PFSK-1 (cell line): ENCODE measurements at regions not wholly inside any gene's neighbourhood (a gene's known extent, or its start where the extent isn't known, plus 50 kb on each side); places are given as distances from the start of the nearest gene placed in this dataset.

ENCODE experiments used
- FOXP2 ChIP-seq: optimal IDR thresholded peaks from 2 replicates; pipeline ENCODE3; 2011; ENCODE audit warnings: borderline replicate concordance, control low read depth, inconsistent platforms; ENCODE audit not compliant: insufficient read depth; ENCODE audit errors: extremely low read length, extremely low read depth
- POLR2AphosphoS5 ChIP-seq: IDR thresholded peaks from 2 replicates; pipeline ENCODE4 v1.6.1; 2012; ENCODE audit warnings: low read depth, mild to moderate bottlenecking, control low read depth, low read length, moderate library complexity
- SIN3A ChIP-seq: IDR thresholded peaks from 2 replicates; pipeline ENCODE4 v1.6.1; 2012; ENCODE audit warnings: mild to moderate bottlenecking, low read length, moderate library complexity, borderline replicate concordance; ENCODE audit not compliant: insufficient read depth
- TAF1 ChIP-seq: IDR thresholded peaks from 2 replicates; pipeline ENCODE4 v1.6.1; 2012; ENCODE audit warnings: low read length, control low read depth, borderline replicate concordance; ENCODE audit not compliant: insufficient read depth
- TF ChIP-seq, protein P1 (sequence below), 2 experiments: IDR thresholded peaks; 2 replicates each; pipeline versions ENCODE4 v1.6.1 to v1.8.0; 2011 to 2012; ENCODE audit warnings: low read depth in 2 of 2, low read length in 2 of 2, control low read depth in 1 of 2, inconsistent platforms in 1 of 2, mild to moderate bottlenecking in 1 of 2, moderate library complexity in 1 of 2; ENCODE audit not compliant: insufficient read depth in 1 of 2

DNA sequence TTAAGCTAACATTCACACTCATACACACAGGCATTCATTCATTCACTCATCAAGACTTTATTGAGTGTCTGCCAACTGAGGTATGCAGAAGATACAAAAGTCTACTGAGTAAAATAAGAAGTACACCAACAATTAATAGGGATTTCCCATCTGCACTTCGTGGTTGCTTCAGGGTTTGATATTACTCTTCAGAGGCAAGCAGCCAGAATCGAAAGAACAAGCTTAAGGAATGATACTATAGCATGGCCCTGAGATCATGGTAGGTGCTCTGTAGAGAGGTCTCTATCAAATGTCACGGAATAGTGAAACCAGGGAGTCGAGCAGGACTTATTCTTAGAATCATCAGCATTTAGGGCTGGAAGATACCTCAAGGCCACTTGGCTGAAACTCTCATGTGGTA is 135.4 kb downstream of the NRN1 start:
- no peak for TF ChIP-seq TAF1
- TF ChIP-seq SIN3A = no peak
- no peak for TF ChIP-seq POLR2AphosphoS5
- no peak for TF ChIP-seq FOXP2
- TF ChIP-seq, protein P1, sequence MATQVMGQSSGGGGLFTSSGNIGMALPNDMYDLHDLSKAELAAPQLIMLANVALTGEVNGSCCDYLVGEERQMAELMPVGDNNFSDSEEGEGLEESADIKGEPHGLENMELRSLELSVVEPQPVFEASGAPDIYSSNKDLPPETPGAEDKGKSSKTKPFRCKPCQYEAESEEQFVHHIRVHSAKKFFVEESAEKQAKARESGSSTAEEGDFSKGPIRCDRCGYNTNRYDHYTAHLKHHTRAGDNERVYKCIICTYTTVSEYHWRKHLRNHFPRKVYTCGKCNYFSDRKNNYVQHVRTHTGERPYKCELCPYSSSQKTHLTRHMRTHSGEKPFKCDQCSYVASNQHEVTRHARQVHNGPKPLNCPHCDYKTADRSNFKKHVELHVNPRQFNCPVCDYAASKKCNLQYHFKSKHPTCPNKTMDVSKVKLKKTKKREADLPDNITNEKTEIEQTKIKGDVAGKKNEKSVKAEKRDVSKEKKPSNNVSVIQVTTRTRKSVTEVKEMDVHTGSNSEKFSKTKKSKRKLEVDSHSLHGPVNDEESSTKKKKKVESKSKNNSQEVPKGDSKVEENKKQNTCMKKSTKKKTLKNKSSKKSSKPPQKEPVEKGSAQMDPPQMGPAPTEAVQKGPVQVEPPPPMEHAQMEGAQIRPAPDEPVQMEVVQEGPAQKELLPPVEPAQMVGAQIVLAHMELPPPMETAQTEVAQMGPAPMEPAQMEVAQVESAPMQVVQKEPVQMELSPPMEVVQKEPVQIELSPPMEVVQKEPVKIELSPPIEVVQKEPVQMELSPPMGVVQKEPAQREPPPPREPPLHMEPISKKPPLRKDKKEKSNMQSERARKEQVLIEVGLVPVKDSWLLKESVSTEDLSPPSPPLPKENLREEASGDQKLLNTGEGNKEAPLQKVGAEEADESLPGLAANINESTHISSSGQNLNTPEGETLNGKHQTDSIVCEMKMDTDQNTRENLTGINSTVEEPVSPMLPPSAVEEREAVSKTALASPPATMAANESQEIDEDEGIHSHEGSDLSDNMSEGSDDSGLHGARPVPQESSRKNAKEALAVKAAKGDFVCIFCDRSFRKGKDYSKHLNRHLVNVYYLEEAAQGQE (IDR thresholded peaks at IDR 0.05; ENCODE audit: insufficient read depth in 1 of 2, low read depth in 2 of 2, low read length in 2 of 2) = no peak
